GM12872 (cell line): ENCODE measurements at regions not wholly inside any gene's neighbourhood (a gene's known extent, or its start where the extent isn't known, plus 50 kb on each side); places are given as distances from the start of the nearest gene placed in this dataset.
A peak's percentile ranks its signal among the peaks of the same experiment; 100 is the strongest.

ENCODE experiments used
- CTCF ChIP-seq: IDR thresholded peaks from 3 replicates; pipeline ENCODE4 v1.5.1; 2011; ENCODE audit warnings: low read depth, mild to moderate bottlenecking, low read length, moderate library complexity; ENCODE audit not compliant: insufficient read depth

GRCh38 chr7:142385491-142386340 lies 127.9 kb upstream of the PRSS58 start:
- peak; percentile 78 for TF ChIP-seq CTCF

GRCh38 chr7:142384493-142384922 lies 126.7 kb upstream of the PRSS58 start:
- TF ChIP-seq CTCF: no peak

- no peak for TF ChIP-seq CTCF
Observed at GRCh38 chr7:142383841-142384492, 126.1 kb upstream of the PRSS58 start.

- TF ChIP-seq CTCF: no peak
Observed at GRCh38 chr7:142381727-142382390, 124.0 kb upstream of the PRSS58 start.

GRCh38 chr7:142380069-142380468 lies 122.2 kb upstream of the PRSS58 start:
- TF ChIP-seq CTCF: no peak

GRCh38 chr7:142379201-142379885 lies 121.5 kb upstream of the PRSS58 start:
- TF ChIP-seq CTCF: no peak

GRCh38 chr7:142377567-142377966 lies 119.7 kb upstream of the PRSS58 start:
- no peak for TF ChIP-seq CTCF
